ENCODE measurements at regions not wholly inside any gene's neighbourhood (a gene's known extent, or its start where the extent isn't known, plus 50 kb on each side); places are given as distances from the start of the nearest gene placed in this dataset.

DNA sequence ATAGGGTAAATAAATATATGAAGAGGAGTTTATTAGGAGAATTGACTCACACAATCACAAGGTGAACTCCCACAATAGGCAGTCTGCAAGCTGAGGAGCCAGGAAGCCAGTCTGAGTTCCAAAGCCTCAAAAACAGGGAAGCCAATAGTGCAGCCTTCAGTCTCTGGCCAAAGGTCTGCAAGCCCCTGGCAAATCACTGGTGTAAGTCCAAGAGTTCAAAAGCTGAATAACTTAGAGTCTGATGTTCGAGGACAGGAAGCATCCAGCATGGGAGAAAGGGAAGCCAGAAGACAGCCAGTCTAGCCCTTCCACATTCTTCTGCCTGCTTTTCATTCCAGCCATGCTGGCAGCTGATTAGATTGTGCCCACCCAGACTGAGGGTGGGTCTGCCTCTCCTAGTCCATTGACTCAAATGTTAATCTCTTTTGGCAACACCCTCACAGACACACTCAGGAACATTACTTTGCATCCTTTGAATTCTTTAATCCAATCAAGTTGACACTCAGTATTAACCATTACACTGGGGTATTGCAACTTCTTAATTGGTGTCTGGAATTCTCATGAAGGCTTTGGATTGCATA, 736.5 kb upstream of the LMO3 start:
- no peaks in the 10 kb centered on the region for H3K36me3 ChIP-seq (ENCODE audit: control insufficient read depth, insufficient read depth, low read length)
- ATAC-seq (no peak), DNase-seq (ENCODE audit: low read depth, low spot score) (no peak)
- no peak overlapping the region for H3K27ac ChIP-seq (ENCODE audit: low read length)
- ChIA-PET CTCF (no interaction called here), POLR2A (no interaction called here)
- H3K4me3 ChIP-seq (ENCODE audit: low read depth in 2 of 2, low read length in 2 of 2) = no peak overlapping the region
- H3K4me1 ChIP-seq (ENCODE audit: control insufficient read depth, insufficient read depth, low read length) = no peaks in the 10 kb centered on the region
- in situ Hi-C loops (cut with HindIII; ENCODE audit: low pct_unique_long_range_greater_than_20kb, low sequenced_read_pairs) (no loop called here), intact Hi-C loops (cut with micrococcal nuclease; ENCODE audit: unreplicated experiment) (no loop called here)
- no peaks in the 10 kb centered on the region for H3K9me3 ChIP-seq (ENCODE audit: control insufficient read depth, insufficient read depth, low read depth, low read length)
- BruUV-seq (replicated peaks) = no TSS peak
- no peak for TF ChIP-seq POLR2AphosphoS5 (IDR thresholded peaks at IDR 0.05; ENCODE audit: low read depth, low read length)
- no peak for TF ChIP-seq TCF7L2 (IDR thresholded peaks at IDR 0.05; ENCODE audit: low read depth, low read length)
- TF ChIP-seq, protein P1, sequence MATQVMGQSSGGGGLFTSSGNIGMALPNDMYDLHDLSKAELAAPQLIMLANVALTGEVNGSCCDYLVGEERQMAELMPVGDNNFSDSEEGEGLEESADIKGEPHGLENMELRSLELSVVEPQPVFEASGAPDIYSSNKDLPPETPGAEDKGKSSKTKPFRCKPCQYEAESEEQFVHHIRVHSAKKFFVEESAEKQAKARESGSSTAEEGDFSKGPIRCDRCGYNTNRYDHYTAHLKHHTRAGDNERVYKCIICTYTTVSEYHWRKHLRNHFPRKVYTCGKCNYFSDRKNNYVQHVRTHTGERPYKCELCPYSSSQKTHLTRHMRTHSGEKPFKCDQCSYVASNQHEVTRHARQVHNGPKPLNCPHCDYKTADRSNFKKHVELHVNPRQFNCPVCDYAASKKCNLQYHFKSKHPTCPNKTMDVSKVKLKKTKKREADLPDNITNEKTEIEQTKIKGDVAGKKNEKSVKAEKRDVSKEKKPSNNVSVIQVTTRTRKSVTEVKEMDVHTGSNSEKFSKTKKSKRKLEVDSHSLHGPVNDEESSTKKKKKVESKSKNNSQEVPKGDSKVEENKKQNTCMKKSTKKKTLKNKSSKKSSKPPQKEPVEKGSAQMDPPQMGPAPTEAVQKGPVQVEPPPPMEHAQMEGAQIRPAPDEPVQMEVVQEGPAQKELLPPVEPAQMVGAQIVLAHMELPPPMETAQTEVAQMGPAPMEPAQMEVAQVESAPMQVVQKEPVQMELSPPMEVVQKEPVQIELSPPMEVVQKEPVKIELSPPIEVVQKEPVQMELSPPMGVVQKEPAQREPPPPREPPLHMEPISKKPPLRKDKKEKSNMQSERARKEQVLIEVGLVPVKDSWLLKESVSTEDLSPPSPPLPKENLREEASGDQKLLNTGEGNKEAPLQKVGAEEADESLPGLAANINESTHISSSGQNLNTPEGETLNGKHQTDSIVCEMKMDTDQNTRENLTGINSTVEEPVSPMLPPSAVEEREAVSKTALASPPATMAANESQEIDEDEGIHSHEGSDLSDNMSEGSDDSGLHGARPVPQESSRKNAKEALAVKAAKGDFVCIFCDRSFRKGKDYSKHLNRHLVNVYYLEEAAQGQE (IDR thresholded peaks at IDR 0.05; ENCODE audit: insufficient read depth in 1 of 2, low read depth in 2 of 2, low read length in 1 of 2) = no peak
- TF ChIP-seq, protein P2, sequence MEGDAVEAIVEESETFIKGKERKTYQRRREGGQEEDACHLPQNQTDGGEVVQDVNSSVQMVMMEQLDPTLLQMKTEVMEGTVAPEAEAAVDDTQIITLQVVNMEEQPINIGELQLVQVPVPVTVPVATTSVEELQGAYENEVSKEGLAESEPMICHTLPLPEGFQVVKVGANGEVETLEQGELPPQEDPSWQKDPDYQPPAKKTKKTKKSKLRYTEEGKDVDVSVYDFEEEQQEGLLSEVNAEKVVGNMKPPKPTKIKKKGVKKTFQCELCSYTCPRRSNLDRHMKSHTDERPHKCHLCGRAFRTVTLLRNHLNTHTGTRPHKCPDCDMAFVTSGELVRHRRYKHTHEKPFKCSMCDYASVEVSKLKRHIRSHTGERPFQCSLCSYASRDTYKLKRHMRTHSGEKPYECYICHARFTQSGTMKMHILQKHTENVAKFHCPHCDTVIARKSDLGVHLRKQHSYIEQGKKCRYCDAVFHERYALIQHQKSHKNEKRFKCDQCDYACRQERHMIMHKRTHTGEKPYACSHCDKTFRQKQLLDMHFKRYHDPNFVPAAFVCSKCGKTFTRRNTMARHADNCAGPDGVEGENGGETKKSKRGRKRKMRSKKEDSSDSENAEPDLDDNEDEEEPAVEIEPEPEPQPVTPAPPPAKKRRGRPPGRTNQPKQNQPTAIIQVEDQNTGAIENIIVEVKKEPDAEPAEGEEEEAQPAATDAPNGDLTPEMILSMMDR (IDR thresholded peaks at IDR 0.05) = no peak
- TF ChIP-seq SIN3A (IDR thresholded peaks at IDR 0.05; ENCODE audit: borderline replicate concordance, insufficient read depth, low read depth, low read length) = no peak
- H3K27me3 ChIP-seq (ENCODE audit: control insufficient read depth, insufficient read depth, low read length) = no peaks in the 10 kb centered on the region

DNA sequence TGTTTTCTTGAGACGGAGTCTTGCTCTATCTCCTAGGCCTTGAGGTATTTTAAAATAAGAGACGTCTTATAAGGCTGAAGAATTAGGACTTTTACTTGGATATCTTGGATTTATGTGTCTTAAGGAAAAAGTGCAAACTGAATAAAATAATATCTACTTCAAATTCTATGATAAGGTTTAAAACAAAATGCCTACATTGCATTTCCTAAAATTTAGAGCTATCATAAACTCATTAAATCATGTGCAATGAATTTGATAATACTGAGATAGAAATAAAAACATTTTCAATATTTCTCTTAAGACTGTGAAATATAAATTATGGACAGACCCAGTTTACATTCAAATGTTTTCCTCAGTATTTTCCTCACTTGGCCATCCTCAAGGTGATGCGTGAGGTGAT, 729.5 kb upstream of the LMO3 start:
- H3K27me3 ChIP-seq (ENCODE audit: control insufficient read depth, insufficient read depth, low read length) = no peaks in the 10 kb centered on the region
- BruUV-seq (replicated peaks) = no TSS peak
- in situ Hi-C loops (cut with HindIII; ENCODE audit: low pct_unique_long_range_greater_than_20kb, low sequenced_read_pairs) = no loop called here
- POLR2A ChIA-PET = no interaction called here
- H3K4me3 ChIP-seq (ENCODE audit: low read depth in 2 of 2, low read length in 2 of 2) = no peak overlapping the region
- TF ChIP-seq, protein P1 (IDR thresholded peaks at IDR 0.05; ENCODE audit: insufficient read depth in 1 of 2, low read depth in 2 of 2, low read length in 1 of 2) = no peak
- TF ChIP-seq, protein P2 (IDR thresholded peaks at IDR 0.05) = no peak
- TF ChIP-seq SIN3A (IDR thresholded peaks at IDR 0.05; ENCODE audit: borderline replicate concordance, insufficient read depth, low read depth, low read length) (no peak), POLR2AphosphoS5 (IDR thresholded peaks at IDR 0.05; ENCODE audit: low read depth, low read length) (no peak), TCF7L2 (IDR thresholded peaks at IDR 0.05; ENCODE audit: low read depth, low read length) (no peak)
- no peaks in the 10 kb centered on the region for H3K36me3 ChIP-seq (ENCODE audit: control insufficient read depth, insufficient read depth, low read length)
- no peaks in the 10 kb centered on the region for H3K4me1 ChIP-seq (ENCODE audit: control insufficient read depth, insufficient read depth, low read length)
- no peak for DNase-seq (ENCODE audit: low read depth, low spot score)
- ATAC-seq = no peak
- intact Hi-C loops (cut with micrococcal nuclease; ENCODE audit: unreplicated experiment) = no loop called here
- CTCF ChIA-PET = no interaction called here
- H3K27ac ChIP-seq (ENCODE audit: low read length) = no peak overlapping the region
- no peaks in the 10 kb centered on the region for H3K9me3 ChIP-seq (ENCODE audit: control insufficient read depth, insufficient read depth, low read depth, low read length)

All from Panc1 (cell line).